ENCODE measurements at regions not wholly inside any gene's neighbourhood (a gene's known extent, or its start where the extent isn't known, plus 50 kb on each side); places are given as distances from the start of the nearest gene placed in this dataset.

- DNase-seq (ENCODE audit: extremely low read depth, low read depth), result peak; percentile 71
- no peak for TF ChIP-seq CTCF (IDR thresholded peaks at IDR 0.05; ENCODE audit: low read depth, low read length)
These were observed 138.6 kb upstream of the GLI2 start for GRCh38 chr2:120596990-120597594.

- no peak for TF ChIP-seq CTCF (IDR thresholded peaks at IDR 0.05; ENCODE audit: low read depth, low read length)
- no peak for DNase-seq (ENCODE audit: extremely low read depth, low read depth)
These were observed 138.0 kb upstream of the GLI2 start for GRCh38 chr2:120597595-120598193.

GRCh38 chr2:120598416-120598815 is 137.3 kb upstream of the GLI2 start:
- DNase-seq (ENCODE audit: extremely low read depth, low read depth), result no peak
- no peak for TF ChIP-seq CTCF (IDR thresholded peaks at IDR 0.05; ENCODE audit: low read depth, low read length)

- TF ChIP-seq CTCF (IDR thresholded peaks at IDR 0.05; ENCODE audit: low read depth, low read length), result no peak
- DNase-seq (ENCODE audit: extremely low read depth, low read depth), result no peak
These were observed 136.6 kb upstream of the GLI2 start for GRCh38 chr2:120599072-120599471.

GRCh38 chr2:120599656-120600055 is 136.0 kb upstream of the GLI2 start:
- no peak for TF ChIP-seq CTCF (IDR thresholded peaks at IDR 0.05; ENCODE audit: low read depth, low read length)
- DNase-seq (ENCODE audit: extremely low read depth, low read depth), result no peak

GRCh38 chr2:120600335-120600734 is 135.3 kb upstream of the GLI2 start:
- no peak for DNase-seq (ENCODE audit: extremely low read depth, low read depth)
- no peak for TF ChIP-seq CTCF (IDR thresholded peaks at IDR 0.05; ENCODE audit: low read depth, low read length)

GRCh38 chr2:120600786-120601185 is 134.9 kb upstream of the GLI2 start:
- no peak for DNase-seq (ENCODE audit: extremely low read depth, low read depth)
- TF ChIP-seq CTCF (IDR thresholded peaks at IDR 0.05; ENCODE audit: low read depth, low read length), result no peak

Data from AG09319 (cell line).